ENCODE measurements at regions not wholly inside any gene's neighbourhood (a gene's known extent, or its start where the extent isn't known, plus 50 kb on each side); places are given as distances from the start of the nearest gene placed in this dataset.

DNA sequence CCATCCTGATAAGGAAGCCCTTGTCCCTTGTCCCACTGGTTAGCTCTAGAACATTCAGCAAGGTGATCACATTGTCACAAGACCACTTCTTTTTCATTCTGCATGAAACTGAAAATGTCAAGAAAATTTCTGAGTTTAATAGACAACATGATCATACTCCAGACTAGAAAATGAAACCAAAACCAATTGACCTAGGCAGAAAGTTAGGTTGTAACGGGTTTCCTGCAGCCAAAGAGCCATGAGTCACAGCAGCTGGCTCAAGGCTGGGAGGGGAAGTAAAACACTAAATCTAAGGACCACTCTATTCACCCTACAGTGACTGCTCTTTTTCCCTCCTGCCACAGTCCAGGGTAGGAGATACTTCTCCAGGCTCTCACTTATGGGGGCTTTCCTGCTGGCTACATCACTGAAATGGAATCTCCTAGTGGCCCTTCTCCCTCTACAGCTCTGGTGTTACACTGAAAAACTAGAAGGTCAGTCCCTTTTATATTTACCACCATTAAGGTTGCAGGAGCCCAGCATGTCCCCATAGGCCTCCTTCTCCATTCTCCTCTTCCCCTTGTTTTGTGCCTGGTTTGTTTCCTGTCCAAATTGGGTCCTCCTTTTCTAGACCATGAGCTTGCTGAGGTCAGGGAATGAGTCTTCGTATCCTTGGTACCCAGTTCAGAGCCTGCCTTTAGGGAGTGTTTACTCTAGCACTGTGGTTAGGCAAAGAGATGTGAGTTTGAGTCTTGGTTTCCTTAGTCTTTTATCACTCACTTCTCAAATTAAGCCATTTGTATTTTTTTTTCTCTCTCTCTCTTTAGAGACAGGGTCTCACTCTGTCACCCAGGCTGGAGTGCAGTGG is 236.5 kb upstream of the JUN start:
- DNase-seq = no peak
- Mint-ChIP-seq H3K36me3 (ENCODE audit: low read depth) (no peaks in the 10 kb centered on the region), H3K27me3 (ENCODE audit: insufficient read depth) (peaks cover 2% of the 10 kb centered on the region), H3K4me1 (peaks cover 9% of the 10 kb centered on the region), H3K9me3 (peaks cover 9% of the 10 kb centered on the region), H3K27ac (no peak overlapping the region), H3K4me3 (no peak overlapping the region)
- 90% methylated on average over 2 of the region's 2 CpGs; no CpG with 5 or more reads in 1 of the 2 experiments for WGBS, 2 experiments (ENCODE audit: insufficient coverage in 1 of 2, insufficient read length in 1 of 2)
- Histone ChIP-seq H3K9ac (ENCODE audit: extremely low read depth, low read length, poor library complexity, severe bottlenecking) (no peak overlapping the region), H3K9me3 (ENCODE audit: control insufficient read depth, low read length) (peaks cover 11% of the 10 kb centered on the region), H3K36me3 (ENCODE audit: control insufficient read depth, insufficient read depth, low read length) (no peaks in the 10 kb centered on the region), H3K4me3 (ENCODE audit: low read length) (no peak overlapping the region), H3K27ac (ENCODE audit: low read depth, low read length) (no peak overlapping the region), H3K27me3 (ENCODE audit: control insufficient read depth, insufficient read depth, low read length, poor library complexity, severe bottlenecking) (no peaks in the 10 kb centered on the region), H3K4me1 (ENCODE audit: control insufficient read depth, insufficient read depth, low read length) (no peaks in the 10 kb centered on the region)
- TF ChIP-seq, protein P1, sequence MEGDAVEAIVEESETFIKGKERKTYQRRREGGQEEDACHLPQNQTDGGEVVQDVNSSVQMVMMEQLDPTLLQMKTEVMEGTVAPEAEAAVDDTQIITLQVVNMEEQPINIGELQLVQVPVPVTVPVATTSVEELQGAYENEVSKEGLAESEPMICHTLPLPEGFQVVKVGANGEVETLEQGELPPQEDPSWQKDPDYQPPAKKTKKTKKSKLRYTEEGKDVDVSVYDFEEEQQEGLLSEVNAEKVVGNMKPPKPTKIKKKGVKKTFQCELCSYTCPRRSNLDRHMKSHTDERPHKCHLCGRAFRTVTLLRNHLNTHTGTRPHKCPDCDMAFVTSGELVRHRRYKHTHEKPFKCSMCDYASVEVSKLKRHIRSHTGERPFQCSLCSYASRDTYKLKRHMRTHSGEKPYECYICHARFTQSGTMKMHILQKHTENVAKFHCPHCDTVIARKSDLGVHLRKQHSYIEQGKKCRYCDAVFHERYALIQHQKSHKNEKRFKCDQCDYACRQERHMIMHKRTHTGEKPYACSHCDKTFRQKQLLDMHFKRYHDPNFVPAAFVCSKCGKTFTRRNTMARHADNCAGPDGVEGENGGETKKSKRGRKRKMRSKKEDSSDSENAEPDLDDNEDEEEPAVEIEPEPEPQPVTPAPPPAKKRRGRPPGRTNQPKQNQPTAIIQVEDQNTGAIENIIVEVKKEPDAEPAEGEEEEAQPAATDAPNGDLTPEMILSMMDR (conservative IDR thresholded peaks at IDR 0.05) = no peak

DNA sequence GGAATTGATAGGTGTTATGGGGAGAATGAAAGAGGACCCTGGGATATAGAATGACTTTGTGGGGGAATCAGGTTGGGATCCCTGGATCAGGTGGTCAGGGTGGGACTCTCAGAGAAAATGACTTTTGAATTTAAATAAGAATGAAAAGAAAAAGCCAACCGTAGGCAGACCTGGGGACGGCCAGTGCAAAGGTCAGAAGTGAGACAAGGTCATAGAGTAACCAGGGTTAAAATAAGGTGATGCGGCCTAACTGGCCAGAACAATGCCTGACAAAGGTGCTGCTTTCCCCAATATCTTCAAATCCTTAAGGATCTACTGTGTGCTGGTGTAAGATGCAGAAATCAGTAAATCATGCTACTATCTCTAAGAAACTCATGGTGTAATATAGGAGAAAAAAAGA is 238.4 kb upstream of the JUN start:
- H3K9me3 Mint-ChIP-seq = peaks cover 9% of the 10 kb centered on the region
- no peaks in the 10 kb centered on the region for H3K4me1 ChIP-seq (ENCODE audit: control insufficient read depth, insufficient read depth, low read length)
- H3K27me3 ChIP-seq (ENCODE audit: control insufficient read depth, insufficient read depth, low read length, poor library complexity, severe bottlenecking) = no peaks in the 10 kb centered on the region
- H3K9me3 ChIP-seq (ENCODE audit: control insufficient read depth, low read length) = peaks cover 11% of the 10 kb centered on the region
- H3K4me3 Mint-ChIP-seq = no peak overlapping the region
- no peak overlapping the region for H3K27ac ChIP-seq (ENCODE audit: low read depth, low read length)
- no peaks in the 10 kb centered on the region for H3K36me3 Mint-ChIP-seq (ENCODE audit: low read depth)
- TF ChIP-seq, protein P1 (conservative IDR thresholded peaks at IDR 0.05) = no peak
- H3K27ac Mint-ChIP-seq = no peak overlapping the region
- H3K9ac ChIP-seq (ENCODE audit: extremely low read depth, low read length, poor library complexity, severe bottlenecking) = no peak overlapping the region
- peaks cover 4% of the 10 kb centered on the region for H3K27me3 Mint-ChIP-seq (ENCODE audit: insufficient read depth)
- no peaks in the 10 kb centered on the region for H3K36me3 ChIP-seq (ENCODE audit: control insufficient read depth, insufficient read depth, low read length)
- no peak overlapping the region for H3K4me3 ChIP-seq (ENCODE audit: low read length)
- no peak for DNase-seq
- 90 to 100% methylated on average over 2 to 3 of the region's 3 CpGs for WGBS, 2 experiments (ENCODE audit: insufficient coverage in 1 of 2, insufficient read length in 1 of 2)
- no peaks in the 10 kb centered on the region for H3K4me1 Mint-ChIP-seq

DNA sequence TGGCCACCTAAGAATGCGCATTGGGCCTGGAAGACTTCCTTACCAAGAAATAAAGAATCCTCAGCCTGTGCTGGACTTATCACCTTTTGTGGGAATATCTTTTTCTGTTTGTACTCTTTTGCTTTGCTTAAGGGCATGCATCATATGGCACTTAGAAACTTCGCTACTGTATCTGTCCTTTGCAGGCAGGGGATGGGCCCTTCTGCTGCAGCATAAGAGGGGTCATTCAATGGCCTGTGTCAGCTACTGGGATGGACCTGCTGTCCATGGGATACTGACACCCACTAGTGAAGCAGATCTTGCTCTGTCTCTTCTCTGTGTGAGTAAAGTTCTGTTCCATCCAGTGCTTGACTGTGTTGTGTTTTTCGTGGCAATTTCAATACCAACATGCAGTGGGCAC is 239.0 kb upstream of the JUN start:
- Mint-ChIP-seq H3K36me3 (ENCODE audit: low read depth) (no peaks in the 10 kb centered on the region), H3K4me3 (no peak overlapping the region), H3K27me3 (ENCODE audit: insufficient read depth) (peaks cover 4% of the 10 kb centered on the region), H3K9me3 (peaks cover 9% of the 10 kb centered on the region), H3K27ac (no peak overlapping the region), H3K4me1 (no peaks in the 10 kb centered on the region)
- TF ChIP-seq, protein P1 (conservative IDR thresholded peaks at IDR 0.05) = no peak
- no peak overlapping the region for H3K4me3 ChIP-seq (ENCODE audit: low read length)
- peaks cover 10% of the 10 kb centered on the region for H3K9me3 ChIP-seq (ENCODE audit: control insufficient read depth, low read length)
- H3K4me1 ChIP-seq (ENCODE audit: control insufficient read depth, insufficient read depth, low read length) = no peaks in the 10 kb centered on the region
- no peaks in the 10 kb centered on the region for H3K27me3 ChIP-seq (ENCODE audit: control insufficient read depth, insufficient read depth, low read length, poor library complexity, severe bottlenecking)
- H3K27ac ChIP-seq (ENCODE audit: low read depth, low read length) = no peak overlapping the region
- DNase-seq = no peak
- WGBS, 2 experiments (ENCODE audit: insufficient coverage in 1 of 2, insufficient read length in 1 of 2) = 85 to 97% methylated on average over 3 of the region's 3 CpGs
- H3K9ac ChIP-seq (ENCODE audit: extremely low read depth, low read length, poor library complexity, severe bottlenecking) = no peak overlapping the region
- no peaks in the 10 kb centered on the region for H3K36me3 ChIP-seq (ENCODE audit: control insufficient read depth, insufficient read depth, low read length)

All from endodermal cell (in vitro differentiated cells).